WTC11 (cell line): ENCODE measurements at regions not wholly inside any gene's neighbourhood (a gene's known extent, or its start where the extent isn't known, plus 50 kb on each side); places are given as distances from the start of the nearest gene placed in this dataset.
A peak's percentile ranks its signal among the peaks of the same experiment; 100 is the strongest.

Experiments used
- ATAC-seq: fragments of 200-7000 bp; cut with Tn5 transposase; 2 replicates; pipeline ENCODE4 v1.10.0; 2021; ENCODE audit warnings: mild to moderate bottlenecking, moderate library complexity
- CTCF ChIA-PET: fragments of 300-600 bp; sonication (Branson Sonifier 250); formaldehyde crosslinking; loops from one replicate; lab custom pipeline; 2021; ENCODE audit warnings: antibody characterized with exemption; lab: Charles Lee
- POLR2A ChIA-PET: fragments of 350-600 bp; sonication (Branson Sonifier 250); formaldehyde crosslinking; loops from one replicate; lab custom pipeline; 2021; ENCODE audit warnings: antibody characterized with exemption; lab: Charles Lee
- DNase-seq: peaks from one replicate; pipeline ENCODE4 v3.0.0; 2021; ENCODE audit warnings: low spot score
- H3K27ac Mint-ChIP-seq: 2 replicates; pipeline ENCODE4 v1.8.0; 2021; ENCODE audit warnings: mixed read lengths
- H3K27me3 Mint-ChIP-seq: 2 replicates; pipeline ENCODE4 v1.8.0; 2021; ENCODE audit warnings: low read depth, mild to moderate bottlenecking, moderate library complexity, mixed read lengths
- H3K36me3 Mint-ChIP-seq: 2 replicates; pipeline ENCODE4 v1.8.0; 2021; ENCODE audit warnings: mixed read lengths
- H3K4me1 Mint-ChIP-seq: 2 replicates; pipeline ENCODE4 v1.8.0; 2022; ENCODE audit warnings: mixed read lengths
- H3K4me3 Mint-ChIP-seq: 2 replicates; pipeline ENCODE4 v1.8.0; 2021; ENCODE audit warnings: mild to moderate bottlenecking, moderate library complexity, mixed read lengths
- H3K9me3 Mint-ChIP-seq: 2 replicates; pipeline ENCODE4 v1.8.0; 2021; ENCODE audit warnings: mixed read lengths
- ELF4 ChIP-seq: sonication (generic); formaldehyde crosslinking; IDR thresholded peaks from 2 replicates; pipeline ENCODE4 v1.8.1; 2022; ENCODE audit warnings: low read depth, mild to moderate bottlenecking, moderate library complexity, missing genetic modification reagents
- ESRRA ChIP-seq: sonication (generic); formaldehyde crosslinking; IDR thresholded peaks from 2 replicates; pipeline ENCODE4 v1.8.1; 2022; ENCODE audit warnings: mild to moderate bottlenecking, missing genetic modification reagents, borderline replicate concordance
- GRHL2 ChIP-seq: fragments of 250-450 bp; sonication (Bioruptor Pico); IDR thresholded peaks from 2 replicates; pipeline ENCODE4 v1.8.0; 2022; ENCODE audit warnings: mild to moderate bottlenecking, moderate library complexity; ENCODE audit not compliant: insufficient replicate concordance, severe bottlenecking
- HMGA2 ChIP-seq: fragments of 250-450 bp; sonication (Bioruptor Pico); IDR thresholded peaks from 2 replicates; pipeline ENCODE4 v1.4.0; 2021; ENCODE audit warnings: mild to moderate bottlenecking, moderate library complexity
- IRF2 ChIP-seq: sonication (generic); formaldehyde crosslinking; IDR thresholded peaks from 2 replicates; pipeline ENCODE4 v1.8.0; 2022; ENCODE audit warnings: low read depth, missing genetic modification reagents, borderline replicate concordance
- MAX ChIP-seq: sonication (generic); formaldehyde crosslinking; IDR thresholded peaks from 2 replicates; pipeline ENCODE4 v1.8.0; 2022; ENCODE audit warnings: mild to moderate bottlenecking, missing genetic modification reagents
- NFATC4 ChIP-seq: fragments of 250-450 bp; sonication (Bioruptor Pico); IDR thresholded peaks from 2 replicates; pipeline ENCODE4 v1.9.0; 2021; ENCODE audit warnings: mild to moderate bottlenecking
- ZNF219 ChIP-seq: sonication (generic); formaldehyde crosslinking; IDR thresholded peaks from 2 replicates; pipeline ENCODE4 v1.8.0; 2023; ENCODE audit warnings: missing genetic modification reagents, mild to moderate bottlenecking, borderline replicate concordance
- ZNF281 ChIP-seq: sonication (generic); formaldehyde crosslinking; IDR thresholded peaks from 2 replicates; pipeline ENCODE4 v1.8.0; 2023; ENCODE audit warnings: mild to moderate bottlenecking, missing genetic modification reagents
- ZNF317 ChIP-seq: sonication (generic); formaldehyde crosslinking; IDR thresholded peaks from 2 replicates; pipeline ENCODE4 v1.8.1; 2023; ENCODE audit warnings: low read depth, mild to moderate bottlenecking, moderate library complexity, missing genetic modification reagents, borderline replicate concordance
- TF ChIP-seq, protein P1 (sequence below): sonication (generic); formaldehyde crosslinking; IDR thresholded peaks from 2 replicates; pipeline ENCODE4 v1.8.0; 2022; ENCODE audit warnings: missing genetic modification reagents
- TF ChIP-seq, protein P2 (sequence below): sonication (generic); formaldehyde crosslinking; IDR thresholded peaks from 2 replicates; pipeline ENCODE4 v1.8.0; 2022; ENCODE audit warnings: mild to moderate bottlenecking, missing genetic modification reagents
- TF ChIP-seq, protein P3 (sequence below): fragments of 250-450 bp; sonication (Bioruptor Pico); IDR thresholded peaks from 2 replicates; pipeline ENCODE4 v1.9.0; 2021; ENCODE audit warnings: mild to moderate bottlenecking, borderline replicate concordance

- TF ChIP-seq, protein P1, sequence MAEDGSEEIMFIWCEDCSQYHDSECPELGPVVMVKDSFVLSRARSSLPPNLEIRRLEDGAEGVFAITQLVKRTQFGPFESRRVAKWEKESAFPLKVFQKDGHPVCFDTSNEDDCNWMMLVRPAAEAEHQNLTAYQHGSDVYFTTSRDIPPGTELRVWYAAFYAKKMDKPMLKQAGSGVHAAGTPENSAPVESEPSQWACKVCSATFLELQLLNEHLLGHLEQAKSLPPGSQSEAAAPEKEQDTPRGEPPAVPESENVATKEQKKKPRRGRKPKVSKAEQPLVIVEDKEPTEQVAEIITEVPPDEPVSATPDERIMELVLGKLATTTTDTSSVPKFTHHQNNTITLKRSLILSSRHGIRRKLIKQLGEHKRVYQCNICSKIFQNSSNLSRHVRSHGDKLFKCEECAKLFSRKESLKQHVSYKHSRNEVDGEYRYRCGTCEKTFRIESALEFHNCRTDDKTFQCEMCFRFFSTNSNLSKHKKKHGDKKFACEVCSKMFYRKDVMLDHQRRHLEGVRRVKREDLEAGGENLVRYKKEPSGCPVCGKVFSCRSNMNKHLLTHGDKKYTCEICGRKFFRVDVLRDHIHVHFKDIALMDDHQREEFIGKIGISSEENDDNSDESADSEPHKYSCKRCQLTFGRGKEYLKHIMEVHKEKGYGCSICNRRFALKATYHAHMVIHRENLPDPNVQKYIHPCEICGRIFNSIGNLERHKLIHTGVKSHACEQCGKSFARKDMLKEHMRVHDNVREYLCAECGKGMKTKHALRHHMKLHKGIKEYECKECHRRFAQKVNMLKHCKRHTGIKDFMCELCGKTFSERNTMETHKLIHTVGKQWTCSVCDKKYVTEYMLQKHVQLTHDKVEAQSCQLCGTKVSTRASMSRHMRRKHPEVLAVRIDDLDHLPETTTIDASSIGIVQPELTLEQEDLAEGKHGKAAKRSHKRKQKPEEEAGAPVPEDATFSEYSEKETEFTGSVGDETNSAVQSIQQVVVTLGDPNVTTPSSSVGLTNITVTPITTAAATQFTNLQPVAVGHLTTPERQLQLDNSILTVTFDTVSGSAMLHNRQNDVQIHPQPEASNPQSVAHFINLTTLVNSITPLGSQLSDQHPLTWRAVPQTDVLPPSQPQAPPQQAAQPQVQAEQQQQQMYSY (CRISPR knock-in tag) = no peak
- TF ChIP-seq IRF2 = no peak
- TF ChIP-seq ZNF317 (CRISPR knock-in tag) = peak; percentile 66
- no peak for TF ChIP-seq ZNF219 (CRISPR knock-in tag)
- TF ChIP-seq GRHL2 (CRISPR knock-in tag) = no peak
- Mint-ChIP-seq H3K4me1 (peaks cover 39% of the 10 kb centered on the region), H3K27ac (no peak overlapping the region), H3K4me3 (no peak overlapping the region), H3K9me3 (peaks cover 9% of the 10 kb centered on the region), H3K36me3 (peaks cover 6% of the 10 kb centered on the region), H3K27me3 (no peaks in the 10 kb centered on the region; the same call in 1 of the 2 replicates)
- ATAC-seq (no peak; the same call in 1 of the 2 replicates), DNase-seq (no peak)
- POLR2A ChIA-PET = no interaction called here
- CTCF ChIA-PET = no interaction called here
Measured at GRCh38 chr9:2418619-2419018, 203.0 kb upstream of the VLDLR start.

- TF ChIP-seq ELF4 = no peak
- no peak for TF ChIP-seq IRF2
- TF ChIP-seq HMGA2 = no peak
- no peak for TF ChIP-seq ZNF281 (CRISPR knock-in tag)
- no peak for TF ChIP-seq ZNF317 (CRISPR knock-in tag)
- no peak for TF ChIP-seq NFATC4
- TF ChIP-seq, protein P2, sequence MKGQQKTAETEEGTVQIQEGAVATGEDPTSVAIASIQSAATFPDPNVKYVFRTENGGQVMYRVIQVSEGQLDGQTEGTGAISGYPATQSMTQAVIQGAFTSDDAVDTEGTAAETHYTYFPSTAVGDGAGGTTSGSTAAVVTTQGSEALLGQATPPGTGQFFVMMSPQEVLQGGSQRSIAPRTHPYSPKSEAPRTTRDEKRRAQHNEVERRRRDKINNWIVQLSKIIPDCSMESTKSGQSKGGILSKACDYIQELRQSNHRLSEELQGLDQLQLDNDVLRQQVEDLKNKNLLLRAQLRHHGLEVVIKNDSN (CRISPR knock-in tag) = no peak
- TF ChIP-seq, protein P3, sequence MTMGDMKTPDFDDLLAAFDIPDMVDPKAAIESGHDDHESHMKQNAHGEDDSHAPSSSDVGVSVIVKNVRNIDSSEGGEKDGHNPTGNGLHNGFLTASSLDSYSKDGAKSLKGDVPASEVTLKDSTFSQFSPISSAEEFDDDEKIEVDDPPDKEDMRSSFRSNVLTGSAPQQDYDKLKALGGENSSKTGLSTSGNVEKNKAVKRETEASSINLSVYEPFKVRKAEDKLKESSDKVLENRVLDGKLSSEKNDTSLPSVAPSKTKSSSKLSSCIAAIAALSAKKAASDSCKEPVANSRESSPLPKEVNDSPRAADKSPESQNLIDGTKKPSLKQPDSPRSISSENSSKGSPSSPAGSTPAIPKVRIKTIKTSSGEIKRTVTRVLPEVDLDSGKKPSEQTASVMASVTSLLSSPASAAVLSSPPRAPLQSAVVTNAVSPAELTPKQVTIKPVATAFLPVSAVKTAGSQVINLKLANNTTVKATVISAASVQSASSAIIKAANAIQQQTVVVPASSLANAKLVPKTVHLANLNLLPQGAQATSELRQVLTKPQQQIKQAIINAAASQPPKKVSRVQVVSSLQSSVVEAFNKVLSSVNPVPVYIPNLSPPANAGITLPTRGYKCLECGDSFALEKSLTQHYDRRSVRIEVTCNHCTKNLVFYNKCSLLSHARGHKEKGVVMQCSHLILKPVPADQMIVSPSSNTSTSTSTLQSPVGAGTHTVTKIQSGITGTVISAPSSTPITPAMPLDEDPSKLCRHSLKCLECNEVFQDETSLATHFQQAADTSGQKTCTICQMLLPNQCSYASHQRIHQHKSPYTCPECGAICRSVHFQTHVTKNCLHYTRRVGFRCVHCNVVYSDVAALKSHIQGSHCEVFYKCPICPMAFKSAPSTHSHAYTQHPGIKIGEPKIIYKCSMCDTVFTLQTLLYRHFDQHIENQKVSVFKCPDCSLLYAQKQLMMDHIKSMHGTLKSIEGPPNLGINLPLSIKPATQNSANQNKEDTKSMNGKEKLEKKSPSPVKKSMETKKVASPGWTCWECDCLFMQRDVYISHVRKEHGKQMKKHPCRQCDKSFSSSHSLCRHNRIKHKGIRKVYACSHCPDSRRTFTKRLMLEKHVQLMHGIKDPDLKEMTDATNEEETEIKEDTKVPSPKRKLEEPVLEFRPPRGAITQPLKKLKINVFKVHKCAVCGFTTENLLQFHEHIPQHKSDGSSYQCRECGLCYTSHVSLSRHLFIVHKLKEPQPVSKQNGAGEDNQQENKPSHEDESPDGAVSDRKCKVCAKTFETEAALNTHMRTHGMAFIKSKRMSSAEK (CRISPR knock-in tag) = no peak
- no peak for TF ChIP-seq ESRRA (CRISPR knock-in tag)
- no peak for TF ChIP-seq MAX
- TF ChIP-seq, all 79 proteins: peak for 0
- DNase-seq = no peak
- peaks cover 39% of the 10 kb centered on the region for H3K4me1 Mint-ChIP-seq
- peaks cover 6% of the 10 kb centered on the region for H3K9me3 Mint-ChIP-seq
- ATAC-seq = no peak
- ChIA-PET POLR2A (no interaction called here), CTCF (no interaction called here)
- H3K27ac Mint-ChIP-seq = 0 out of 2 replicates have a peak overlapping the region, but pooled peaks have one; percentile 17
- H3K27me3 Mint-ChIP-seq = no peaks in the 10 kb centered on the region; the same call in 1 of the 2 replicates
- no peak overlapping the region for H3K4me3 Mint-ChIP-seq
- peaks cover 6% of the 10 kb centered on the region for H3K36me3 Mint-ChIP-seq
Measured at GRCh38 chr9:2419347-2419746, 202.2 kb upstream of the VLDLR start.
